SK-N-SH treated with all-trans-retinoic acid at 6 μM for 48 hours (cell line): ENCODE measurements at regions not wholly inside any gene's neighbourhood (a gene's known extent, or its start where the extent isn't known, plus 50 kb on each side); places are given as distances from the start of the nearest gene placed in this dataset.

Experiments
- ATAC-seq: fragments of 200-7000 bp; cut with Tn5 transposase; 3 replicates; pipeline ENCODE4 v1.9.1; 2020; ENCODE audit warnings: mild to moderate bottlenecking, moderate library complexity
- ARNTL ChIP-seq: fragments of 450-650 bp; formaldehyde crosslinking; IDR thresholded peaks from 2 replicates; pipeline ENCODE4 v1.5.0; 2020; ENCODE audit warnings: low read depth, mild to moderate bottlenecking, moderate library complexity, borderline replicate concordance
- BACH2 ChIP-seq: fragments of 250-450 bp; sonication (Bioruptor Pico); IDR thresholded peaks from 2 replicates; pipeline ENCODE4 v1.9.0; 2021; ENCODE audit warnings: mild to moderate bottlenecking, borderline replicate concordance
- CSDC2 ChIP-seq: fragments of 250-450 bp; sonication (Bioruptor Pico); IDR thresholded peaks from 2 replicates; pipeline ENCODE4 v1.5.0; 2020; ENCODE audit warnings: mild to moderate bottlenecking, moderate library complexity
- ESRRG ChIP-seq: fragments of 250-450 bp; sonication (Bioruptor Pico); IDR thresholded peaks from 2 replicates; pipeline ENCODE4 v1.6.1; 2021; ENCODE audit warnings: mild to moderate bottlenecking
- GLIS3 ChIP-seq: fragments of 250-450 bp; sonication (Bioruptor Pico); IDR thresholded peaks from 2 replicates; pipeline ENCODE4 v1.5.0; 2020; ENCODE audit warnings: mild to moderate bottlenecking, moderate library complexity
- ISL1 ChIP-seq: fragments of 250-450 bp; sonication (Bioruptor Pico); IDR thresholded peaks from 2 replicates; pipeline ENCODE4 v2.1.2; 2022; ENCODE audit warnings: mild to moderate bottlenecking, moderate library complexity
- OSR1 ChIP-seq: fragments of 250-450 bp; sonication (Bioruptor Pico); IDR thresholded peaks from 2 replicates; pipeline ENCODE4 v1.8.0; 2022; ENCODE audit warnings: moderate library complexity, mild to moderate bottlenecking, inconsistent platforms
- SNAI2 ChIP-seq: fragments of 250-450 bp; sonication (Bioruptor Pico); IDR thresholded peaks from 2 replicates; pipeline ENCODE4 v1.5.0; 2020; ENCODE audit warnings: mild to moderate bottlenecking, moderate library complexity
- TCF4 ChIP-seq: fragments of 250-450 bp; sonication (Bioruptor Pico); IDR thresholded peaks from 2 replicates; pipeline ENCODE4 v1.8.0; 2021; ENCODE audit warnings: mild to moderate bottlenecking, moderate library complexity, borderline replicate concordance
- TOX ChIP-seq: fragments of 250-450 bp; sonication (Bioruptor Pico); IDR thresholded peaks from 2 replicates; pipeline ENCODE4 v1.8.0; 2021; ENCODE audit warnings: mild to moderate bottlenecking, moderate library complexity, borderline replicate concordance
- ZC3H10 ChIP-seq: fragments of 250-450 bp; sonication (Bioruptor Pico); IDR thresholded peaks from 2 replicates; pipeline ENCODE4 v1.5.1; 2021; ENCODE audit warnings: mild to moderate bottlenecking, moderate library complexity
- ZFP3 ChIP-seq: fragments of 250-450 bp; sonication (Bioruptor Pico); IDR thresholded peaks from 2 replicates; pipeline ENCODE4 v1.5.0; 2020; ENCODE audit warnings: mild to moderate bottlenecking, moderate library complexity
- ZFP30 ChIP-seq: fragments of 450-650 bp; formaldehyde crosslinking; IDR thresholded peaks from 2 replicates; pipeline ENCODE4 v1.5.0; 2022; ENCODE audit warnings: mild to moderate bottlenecking, moderate library complexity
- ZNF565 ChIP-seq: fragments of 450-650 bp; formaldehyde crosslinking; conservative IDR thresholded peaks from 2 replicates; pipeline ENCODE4 v1.5.0; 2020; ENCODE audit warnings: low read depth, mild to moderate bottlenecking, moderate library complexity
- ZNF70 ChIP-seq: fragments of 450-650 bp; formaldehyde crosslinking; IDR thresholded peaks from 2 replicates; pipeline ENCODE4 v1.5.0; 2020; ENCODE audit warnings: mild to moderate bottlenecking, moderate library complexity
- ZNF8 ChIP-seq: fragments of 450-650 bp; formaldehyde crosslinking; IDR thresholded peaks from 2 replicates; pipeline ENCODE4 v1.5.0; 2020; ENCODE audit warnings: mild to moderate bottlenecking, moderate library complexity
- TF ChIP-seq, protein P1 (sequence below): fragments of 250-450 bp; sonication (Bioruptor Pico); IDR thresholded peaks from 2 replicates; pipeline ENCODE4 v1.5.1; 2021; ENCODE audit warnings: mild to moderate bottlenecking, moderate library complexity
- TF ChIP-seq, protein P2 (sequence below): fragments of 250-450 bp; sonication (Bioruptor Pico); IDR thresholded peaks from 2 replicates; pipeline ENCODE4 v1.5.1; 2020; ENCODE audit warnings: low read depth, mild to moderate bottlenecking, moderate library complexity
- TF ChIP-seq, protein P3 (sequence below): fragments of 250-450 bp; sonication (Bioruptor Pico); IDR thresholded peaks from 2 replicates; pipeline ENCODE4 v1.5.0; 2020; ENCODE audit warnings: mild to moderate bottlenecking, moderate library complexity
- TF ChIP-seq, protein P4 (sequence below): fragments of 250-450 bp; sonication (Bioruptor Pico); IDR thresholded peaks from 2 replicates; pipeline ENCODE4 v1.8.0; 2020; ENCODE audit warnings: mild to moderate bottlenecking, moderate library complexity, borderline replicate concordance
- TF ChIP-seq, protein P5 (sequence below): fragments of 250-450 bp; sonication (Bioruptor Pico); IDR thresholded peaks from 2 replicates; pipeline ENCODE4 v1.8.0; 2021; ENCODE audit warnings: low read depth, mild to moderate bottlenecking, moderate library complexity, borderline replicate concordance

DNA sequence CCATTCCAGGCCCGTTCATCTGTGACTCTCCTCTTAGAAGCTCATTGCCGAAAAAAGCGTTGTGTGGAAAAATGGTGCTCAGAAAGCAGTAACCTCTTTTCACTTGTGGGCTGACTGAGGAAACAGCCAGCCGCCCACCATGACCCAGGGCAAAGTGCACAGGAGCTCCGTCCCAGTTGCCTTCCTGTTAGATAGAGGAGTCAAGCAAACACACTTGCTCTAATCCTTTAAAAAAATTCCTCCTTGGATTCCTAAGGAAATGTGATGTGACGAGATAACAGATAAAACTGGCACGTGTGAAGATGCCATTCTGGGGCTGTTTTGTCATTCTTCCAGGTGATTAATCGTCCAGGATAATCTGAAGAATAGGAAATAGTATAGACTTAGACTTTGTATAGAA is 396.8 kb upstream of the DDHD1 start:
- TF ChIP-seq OSR1 (CRISPR knock-in tag): no peak
- TF ChIP-seq TCF4 (CRISPR knock-in tag): no peak
- no peak for TF ChIP-seq CSDC2 (CRISPR knock-in tag)
- no peak for TF ChIP-seq SNAI2 (CRISPR knock-in tag)
- TF ChIP-seq, protein P1, sequence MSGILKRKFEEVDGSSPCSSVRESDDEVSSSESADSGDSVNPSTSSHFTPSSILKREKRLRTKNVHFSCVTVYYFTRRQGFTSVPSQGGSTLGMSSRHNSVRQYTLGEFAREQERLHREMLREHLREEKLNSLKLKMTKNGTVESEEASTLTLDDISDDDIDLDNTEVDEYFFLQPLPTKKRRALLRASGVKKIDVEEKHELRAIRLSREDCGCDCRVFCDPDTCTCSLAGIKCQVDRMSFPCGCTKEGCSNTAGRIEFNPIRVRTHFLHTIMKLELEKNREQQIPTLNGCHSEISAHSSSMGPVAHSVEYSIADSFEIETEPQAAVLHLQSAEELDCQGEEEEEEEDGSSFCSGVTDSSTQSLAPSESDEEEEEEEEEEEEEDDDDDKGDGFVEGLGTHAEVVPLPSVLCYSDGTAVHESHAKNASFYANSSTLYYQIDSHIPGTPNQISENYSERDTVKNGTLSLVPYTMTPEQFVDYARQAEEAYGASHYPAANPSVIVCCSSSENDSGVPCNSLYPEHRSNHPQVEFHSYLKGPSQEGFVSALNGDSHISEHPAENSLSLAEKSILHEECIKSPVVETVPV: no peak
- no peak for TF ChIP-seq ZFP3 (CRISPR knock-in tag)
- TF ChIP-seq BACH2 (CRISPR knock-in tag): no peak
- TF ChIP-seq ESRRG (CRISPR knock-in tag): no peak
- TF ChIP-seq ZNF70: no peak
- TF ChIP-seq, protein P2, sequence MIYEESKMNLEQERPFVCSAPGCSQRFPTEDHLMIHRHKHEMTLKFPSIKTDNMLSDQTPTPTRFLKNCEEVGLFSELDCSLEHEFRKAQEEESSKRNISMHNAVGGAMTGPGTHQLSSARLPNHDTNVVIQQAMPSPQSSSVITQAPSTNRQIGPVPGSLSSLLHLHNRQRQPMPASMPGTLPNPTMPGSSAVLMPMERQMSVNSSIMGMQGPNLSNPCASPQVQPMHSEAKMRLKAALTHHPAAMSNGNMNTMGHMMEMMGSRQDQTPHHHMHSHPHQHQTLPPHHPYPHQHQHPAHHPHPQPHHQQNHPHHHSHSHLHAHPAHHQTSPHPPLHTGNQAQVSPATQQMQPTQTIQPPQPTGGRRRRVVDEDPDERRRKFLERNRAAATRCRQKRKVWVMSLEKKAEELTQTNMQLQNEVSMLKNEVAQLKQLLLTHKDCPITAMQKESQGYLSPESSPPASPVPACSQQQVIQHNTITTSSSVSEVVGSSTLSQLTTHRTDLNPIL: no peak
- TF ChIP-seq ZC3H10 (CRISPR knock-in tag): no peak
- TF ChIP-seq, protein P3, sequence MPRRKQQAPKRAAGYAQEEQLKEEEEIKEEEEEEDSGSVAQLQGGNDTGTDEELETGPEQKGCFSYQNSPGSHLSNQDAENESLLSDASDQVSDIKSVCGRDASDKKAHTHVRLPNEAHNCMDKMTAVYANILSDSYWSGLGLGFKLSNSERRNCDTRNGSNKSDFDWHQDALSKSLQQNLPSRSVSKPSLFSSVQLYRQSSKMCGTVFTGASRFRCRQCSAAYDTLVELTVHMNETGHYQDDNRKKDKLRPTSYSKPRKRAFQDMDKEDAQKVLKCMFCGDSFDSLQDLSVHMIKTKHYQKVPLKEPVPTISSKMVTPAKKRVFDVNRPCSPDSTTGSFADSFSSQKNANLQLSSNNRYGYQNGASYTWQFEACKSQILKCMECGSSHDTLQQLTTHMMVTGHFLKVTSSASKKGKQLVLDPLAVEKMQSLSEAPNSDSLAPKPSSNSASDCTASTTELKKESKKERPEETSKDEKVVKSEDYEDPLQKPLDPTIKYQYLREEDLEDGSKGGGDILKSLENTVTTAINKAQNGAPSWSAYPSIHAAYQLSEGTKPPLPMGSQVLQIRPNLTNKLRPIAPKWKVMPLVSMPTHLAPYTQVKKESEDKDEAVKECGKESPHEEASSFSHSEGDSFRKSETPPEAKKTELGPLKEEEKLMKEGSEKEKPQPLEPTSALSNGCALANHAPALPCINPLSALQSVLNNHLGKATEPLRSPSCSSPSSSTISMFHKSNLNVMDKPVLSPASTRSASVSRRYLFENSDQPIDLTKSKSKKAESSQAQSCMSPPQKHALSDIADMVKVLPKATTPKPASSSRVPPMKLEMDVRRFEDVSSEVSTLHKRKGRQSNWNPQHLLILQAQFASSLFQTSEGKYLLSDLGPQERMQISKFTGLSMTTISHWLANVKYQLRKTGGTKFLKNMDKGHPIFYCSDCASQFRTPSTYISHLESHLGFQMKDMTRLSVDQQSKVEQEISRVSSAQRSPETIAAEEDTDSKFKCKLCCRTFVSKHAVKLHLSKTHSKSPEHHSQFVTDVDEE (CRISPR knock-in tag): no peak
- TF ChIP-seq, protein P4, sequence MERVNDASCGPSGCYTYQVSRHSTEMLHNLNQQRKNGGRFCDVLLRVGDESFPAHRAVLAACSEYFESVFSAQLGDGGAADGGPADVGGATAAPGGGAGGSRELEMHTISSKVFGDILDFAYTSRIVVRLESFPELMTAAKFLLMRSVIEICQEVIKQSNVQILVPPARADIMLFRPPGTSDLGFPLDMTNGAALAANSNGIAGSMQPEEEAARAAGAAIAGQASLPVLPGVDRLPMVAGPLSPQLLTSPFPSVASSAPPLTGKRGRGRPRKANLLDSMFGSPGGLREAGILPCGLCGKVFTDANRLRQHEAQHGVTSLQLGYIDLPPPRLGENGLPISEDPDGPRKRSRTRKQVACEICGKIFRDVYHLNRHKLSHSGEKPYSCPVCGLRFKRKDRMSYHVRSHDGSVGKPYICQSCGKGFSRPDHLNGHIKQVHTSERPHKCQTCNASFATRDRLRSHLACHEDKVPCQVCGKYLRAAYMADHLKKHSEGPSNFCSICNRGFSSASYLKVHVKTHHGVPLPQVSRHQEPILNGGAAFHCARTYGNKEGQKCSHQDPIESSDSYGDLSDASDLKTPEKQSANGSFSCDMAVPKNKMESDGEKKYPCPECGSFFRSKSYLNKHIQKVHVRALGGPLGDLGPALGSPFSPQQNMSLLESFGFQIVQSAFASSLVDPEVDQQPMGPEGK (CRISPR knock-in tag): no peak
- TF ChIP-seq ZFP30 (CRISPR knock-in tag): no peak
- TF ChIP-seq ZNF8 (CRISPR knock-in tag): no peak
- TF ChIP-seq, protein P5, sequence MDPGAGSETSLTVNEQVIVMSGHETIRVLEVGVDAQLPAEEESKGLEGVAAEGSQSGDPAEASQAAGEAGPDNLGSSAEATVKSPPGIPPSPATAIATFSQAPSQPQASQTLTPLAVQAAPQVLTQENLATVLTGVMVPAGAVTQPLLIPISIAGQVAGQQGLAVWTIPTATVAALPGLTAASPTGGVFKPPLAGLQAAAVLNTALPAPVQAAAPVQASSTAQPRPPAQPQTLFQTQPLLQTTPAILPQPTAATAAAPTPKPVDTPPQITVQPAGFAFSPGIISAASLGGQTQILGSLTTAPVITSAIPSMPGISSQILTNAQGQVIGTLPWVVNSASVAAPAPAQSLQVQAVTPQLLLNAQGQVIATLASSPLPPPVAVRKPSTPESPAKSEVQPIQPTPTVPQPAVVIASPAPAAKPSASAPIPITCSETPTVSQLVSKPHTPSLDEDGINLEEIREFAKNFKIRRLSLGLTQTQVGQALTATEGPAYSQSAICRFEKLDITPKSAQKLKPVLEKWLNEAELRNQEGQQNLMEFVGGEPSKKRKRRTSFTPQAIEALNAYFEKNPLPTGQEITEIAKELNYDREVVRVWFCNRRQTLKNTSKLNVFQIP (CRISPR knock-in tag): no peak
- no peak for ATAC-seq

DNA sequence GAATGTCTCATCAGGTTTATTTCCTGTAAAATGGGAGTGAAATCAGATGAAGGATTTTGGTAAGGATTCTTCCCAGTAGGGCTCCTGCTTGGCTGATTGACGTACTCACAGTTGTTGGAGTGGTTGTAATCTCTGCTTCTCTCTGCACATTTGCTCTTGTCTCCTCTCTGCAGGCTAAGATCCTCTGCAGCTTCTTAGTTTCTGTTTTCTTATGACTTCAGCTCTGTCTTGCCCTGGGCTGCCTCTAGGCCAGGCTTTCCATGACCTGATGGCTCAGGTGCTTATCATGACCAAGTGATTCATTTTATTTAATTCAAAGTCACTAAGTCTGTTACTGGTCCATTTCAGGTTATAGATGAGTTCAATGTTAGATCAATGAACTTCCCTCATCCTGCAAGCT is 394.5 kb upstream of the DDHD1 start:
- ATAC-seq: no peak
- TF ChIP-seq, protein P4 (CRISPR knock-in tag): no peak
- TF ChIP-seq ARNTL (CRISPR knock-in tag) (no peak), ISL1 (CRISPR knock-in tag) (no peak), ZFP30 (CRISPR knock-in tag) (no peak), ESRRG (CRISPR knock-in tag) (no peak), OSR1 (CRISPR knock-in tag) (no peak), ZC3H10 (CRISPR knock-in tag) (no peak), GLIS3 (no peak), CSDC2 (CRISPR knock-in tag) (no peak), ZNF70 (no peak), ZNF8 (CRISPR knock-in tag) (no peak), TOX (CRISPR knock-in tag) (no peak), SNAI2 (CRISPR knock-in tag) (no peak), TCF4 (CRISPR knock-in tag) (no peak), ZNF565 (no peak), ZFP3 (CRISPR knock-in tag) (no peak)
- TF ChIP-seq, protein P1: no peak
- TF ChIP-seq, protein P3 (CRISPR knock-in tag): no peak
